Neural progenitor cell (in vitro differentiated cells): ENCODE measurements at regions not wholly inside any gene's neighbourhood (a gene's known extent, or its start where the extent isn't known, plus 50 kb on each side); places are given as distances from the start of the nearest gene placed in this dataset.

Experiments used
- DNase-seq: peaks from one replicate; pipeline ENCODE4 v3.0.0-alpha.2; 2016; ENCODE audit warnings: low spot score
- H2AFZ ChIP-seq: fragments of 200-600 bp; sonication (generic); replicated peaks from 2 replicates; pipeline ENCODE4 v1.6.1; 2016; ENCODE audit warnings: antibody characterized with exemption
- H3F3A ChIP-seq: fragments of 200-600 bp; sonication (generic); 2 replicates; pipeline ENCODE4 v1.6.1; 2016; ENCODE audit warnings: antibody characterized with exemption, low read depth
- H3K27ac ChIP-seq: fragments of 200-600 bp; sonication (generic); 2 replicates; pipeline ENCODE4 v1.5.1; 2016; ENCODE audit warnings: mild to moderate bottlenecking
- H3K27me3 ChIP-seq: fragments of 200-600 bp; sonication (generic); 2 replicates; pipeline ENCODE4 v1.6.1; 2016; ENCODE audit warnings: mild to moderate bottlenecking, moderate library complexity
- H3K36me3 ChIP-seq: fragments of 200-600 bp; sonication (generic); 2 replicates; pipeline ENCODE4 v1.5.1; 2016
- H3K4me1 ChIP-seq: fragments of 200-600 bp; sonication (generic); 2 replicates; pipeline ENCODE4 v1.6.1; 2016; ENCODE audit warnings: mixed run types
- H3K4me2 ChIP-seq: fragments of 200-600 bp; sonication (generic); 2 replicates; pipeline ENCODE4 v1.6.1; 2016
- H3K4me3 ChIP-seq: fragments of 200-600 bp; sonication (generic); 2 replicates; pipeline ENCODE4 v1.5.1; 2016
- H3K79me2 ChIP-seq: fragments of 200-600 bp; sonication (generic); 2 replicates; pipeline ENCODE4 v1.6.1; 2016; ENCODE audit warnings: low read depth
- H3K9ac ChIP-seq: fragments of 200-600 bp; sonication (generic); 2 replicates; pipeline ENCODE4 v1.6.1; 2016
- H3K9me3 ChIP-seq: fragments of 200-600 bp; sonication (generic); 2 replicates; pipeline ENCODE4 v1.5.1; 2016; ENCODE audit warnings: low read depth
- H4K20me1 ChIP-seq: fragments of 200-600 bp; sonication (generic); 2 replicates; pipeline ENCODE4 v1.6.1; 2016; ENCODE audit warnings: low read depth
- H3K27ac Mint-ChIP-seq: 3 replicates; pipeline ENCODE4 v1.8.0; 2021; ENCODE audit warnings: mixed read lengths
- H3K27me3 Mint-ChIP-seq: 2 replicates; pipeline ENCODE4 v1.8.0; 2022; ENCODE audit warnings: low read depth, mild to moderate bottlenecking, inconsistent platforms, moderate library complexity, mixed read lengths; ENCODE audit not compliant: insufficient read depth
- H3K36me3 Mint-ChIP-seq: 3 replicates; pipeline ENCODE4 v1.8.0; 2021; ENCODE audit warnings: mixed read lengths
- H3K4me1 Mint-ChIP-seq: 3 replicates; pipeline ENCODE4 v1.8.0; 2021; ENCODE audit warnings: mixed read lengths
- H3K4me3 Mint-ChIP-seq: 3 replicates; pipeline ENCODE4 v1.8.0; 2021; ENCODE audit warnings: mild to moderate bottlenecking, moderate library complexity, mixed read lengths
- H3K9me3 Mint-ChIP-seq: 3 replicates; pipeline ENCODE4 v1.8.0; 2020; ENCODE audit warnings: mixed read lengths
- EZH2 ChIP-seq: fragments of 200-600 bp; sonication (generic); IDR thresholded peaks from 2 replicates; pipeline ENCODE4 v1.6.1; 2017; ENCODE audit warnings: antibody characterized with exemption, mild to moderate bottlenecking, moderate library complexity
- EZH2phosphoT487 ChIP-seq: fragments of 200-600 bp; sonication (generic); IDR thresholded peaks from 2 replicates; pipeline ENCODE4 v1.6.1; 2017; ENCODE audit warnings: antibody characterized with exemption
- TF ChIP-seq, protein P1 (sequence below): fragments of 200-600 bp; sonication (generic); IDR thresholded peaks from 2 replicates; pipeline ENCODE4 v1.5.1; 2017; ENCODE audit warnings: antibody characterized with exemption, mild to moderate bottlenecking

DNA sequence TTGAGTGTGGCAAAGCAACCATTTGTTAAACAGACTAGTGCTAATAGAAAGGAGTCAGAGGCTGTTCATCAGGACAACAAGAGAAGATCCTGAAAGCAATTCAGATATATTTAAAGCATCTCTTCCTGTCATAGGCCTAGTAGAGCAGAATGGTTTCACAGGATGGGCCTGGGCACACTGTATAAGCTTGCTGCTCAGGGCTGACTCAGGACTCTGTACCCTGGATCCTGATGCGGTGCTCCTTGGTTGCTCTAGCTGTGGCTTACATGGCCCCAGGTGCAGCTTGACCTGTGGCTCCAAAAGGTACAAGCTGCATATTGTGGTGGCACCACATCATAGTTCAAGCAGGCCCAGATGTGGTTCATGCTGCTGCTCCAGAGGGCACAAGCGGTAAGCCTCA, 313.4 kb downstream of the ETNK1 start:
- H3K4me2 ChIP-seq, result no peak overlapping the region
- no peak overlapping the region for H3K27ac Mint-ChIP-seq
- no peak overlapping the region for H3K4me3 ChIP-seq
- TF ChIP-seq EZH2, result no peak
- TF ChIP-seq EZH2phosphoT487, result no peak
- TF ChIP-seq, protein P1, sequence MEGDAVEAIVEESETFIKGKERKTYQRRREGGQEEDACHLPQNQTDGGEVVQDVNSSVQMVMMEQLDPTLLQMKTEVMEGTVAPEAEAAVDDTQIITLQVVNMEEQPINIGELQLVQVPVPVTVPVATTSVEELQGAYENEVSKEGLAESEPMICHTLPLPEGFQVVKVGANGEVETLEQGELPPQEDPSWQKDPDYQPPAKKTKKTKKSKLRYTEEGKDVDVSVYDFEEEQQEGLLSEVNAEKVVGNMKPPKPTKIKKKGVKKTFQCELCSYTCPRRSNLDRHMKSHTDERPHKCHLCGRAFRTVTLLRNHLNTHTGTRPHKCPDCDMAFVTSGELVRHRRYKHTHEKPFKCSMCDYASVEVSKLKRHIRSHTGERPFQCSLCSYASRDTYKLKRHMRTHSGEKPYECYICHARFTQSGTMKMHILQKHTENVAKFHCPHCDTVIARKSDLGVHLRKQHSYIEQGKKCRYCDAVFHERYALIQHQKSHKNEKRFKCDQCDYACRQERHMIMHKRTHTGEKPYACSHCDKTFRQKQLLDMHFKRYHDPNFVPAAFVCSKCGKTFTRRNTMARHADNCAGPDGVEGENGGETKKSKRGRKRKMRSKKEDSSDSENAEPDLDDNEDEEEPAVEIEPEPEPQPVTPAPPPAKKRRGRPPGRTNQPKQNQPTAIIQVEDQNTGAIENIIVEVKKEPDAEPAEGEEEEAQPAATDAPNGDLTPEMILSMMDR, result no peak
- no peaks in the 10 kb centered on the region for H3K36me3 Mint-ChIP-seq
- H3K27me3 ChIP-seq, result no peaks in the 10 kb centered on the region
- no peak overlapping the region for H3K27ac ChIP-seq
- no peaks in the 10 kb centered on the region for H3F3A ChIP-seq
- H3K4me1 Mint-ChIP-seq, result peaks cover 4% of the 10 kb centered on the region
- H3K27me3 Mint-ChIP-seq, result peaks cover 2% of the 10 kb centered on the region
- no peak overlapping the region for H2AFZ ChIP-seq
- H3K9me3 Mint-ChIP-seq, result peaks cover 6% of the 10 kb centered on the region
- no peaks in the 10 kb centered on the region for H3K36me3 ChIP-seq
- no peaks in the 10 kb centered on the region for H3K4me1 ChIP-seq
- H3K9me3 ChIP-seq, result no peaks in the 10 kb centered on the region
- no peaks in the 10 kb centered on the region for H3K79me2 ChIP-seq
- H3K4me3 Mint-ChIP-seq, result no peak overlapping the region
- H4K20me1 ChIP-seq, result no peaks in the 10 kb centered on the region
- DNase-seq, result no peak
- H3K9ac ChIP-seq, result no peak overlapping the region

DNA sequence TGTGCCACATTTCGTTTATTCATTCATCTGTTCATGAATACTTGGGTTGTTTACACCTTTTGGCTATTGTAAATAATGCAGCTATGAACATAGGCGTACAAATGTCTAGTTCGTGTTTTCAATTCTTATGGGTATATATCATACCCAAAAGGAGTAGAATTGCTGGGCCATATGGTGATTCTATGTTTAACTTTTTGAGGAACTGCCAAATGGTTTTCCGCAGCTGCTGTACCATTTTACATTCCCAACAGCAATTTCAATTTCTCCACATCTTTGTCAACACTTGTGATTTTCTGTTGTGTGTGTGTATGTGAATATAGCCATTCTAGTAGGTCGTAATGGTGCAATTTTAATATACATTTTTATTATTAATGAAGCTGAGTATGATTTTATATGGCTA, 326.2 kb downstream of the ETNK1 start:
- no peak for TF ChIP-seq EZH2
- TF ChIP-seq, protein P1, result no peak
- no peak for TF ChIP-seq EZH2phosphoT487
- Mint-ChIP-seq H3K4me1 (no peaks in the 10 kb centered on the region), H3K36me3 (no peaks in the 10 kb centered on the region), H3K27me3 (no peaks in the 10 kb centered on the region), H3K4me3 (no peak overlapping the region), H3K27ac (no peak overlapping the region), H3K9me3 (no peaks in the 10 kb centered on the region)
- Histone ChIP-seq H3F3A (no peaks in the 10 kb centered on the region), H3K9ac (no peak overlapping the region), H3K9me3 (no peaks in the 10 kb centered on the region), H3K36me3 (no peaks in the 10 kb centered on the region), H3K27ac (no peak overlapping the region), H2AFZ (no peak overlapping the region), H3K4me3 (no peak overlapping the region), H3K4me1 (no peaks in the 10 kb centered on the region), H4K20me1 (no peaks in the 10 kb centered on the region), H3K79me2 (no peaks in the 10 kb centered on the region), H3K4me2 (no peak overlapping the region), H3K27me3 (no peaks in the 10 kb centered on the region)
- no peak for DNase-seq

DNA sequence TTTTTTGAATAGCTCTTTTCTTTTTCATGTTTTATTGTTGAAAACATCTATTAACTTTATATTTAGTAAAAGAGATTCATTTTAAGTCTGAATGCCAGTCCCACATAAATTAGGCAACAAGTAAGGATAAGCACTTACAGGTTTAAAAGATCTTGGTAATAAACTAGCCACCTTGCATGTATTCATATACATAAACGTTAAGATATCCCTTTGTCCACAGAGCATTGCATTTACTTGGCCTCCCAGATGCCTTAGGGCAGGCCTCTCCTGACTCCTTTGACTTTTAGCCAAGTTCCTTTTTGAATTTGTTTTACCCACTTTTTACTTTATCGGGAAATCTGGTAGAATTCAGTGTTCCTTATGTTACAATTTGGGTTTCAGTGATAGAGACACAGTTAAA, 331.7 kb downstream of the ETNK1 start:
- H3K27me3 Mint-ChIP-seq, result no peaks in the 10 kb centered on the region
- H3K4me2 ChIP-seq, result no peak overlapping the region
- no peak overlapping the region for H3K27ac Mint-ChIP-seq
- H3K27ac ChIP-seq, result no peak overlapping the region
- TF ChIP-seq EZH2phosphoT487 (no peak), EZH2 (no peak)
- TF ChIP-seq, protein P1, result no peak
- no peaks in the 10 kb centered on the region for H3K4me1 Mint-ChIP-seq
- no peaks in the 10 kb centered on the region for H3K36me3 ChIP-seq
- H3K4me3 ChIP-seq, result no peak overlapping the region
- H3K9me3 ChIP-seq, result no peaks in the 10 kb centered on the region
- no peaks in the 10 kb centered on the region for H3K9me3 Mint-ChIP-seq
- no peaks in the 10 kb centered on the region for H3F3A ChIP-seq
- H3K27me3 ChIP-seq, result no peaks in the 10 kb centered on the region
- no peaks in the 10 kb centered on the region for H3K36me3 Mint-ChIP-seq
- no peak overlapping the region for H3K9ac ChIP-seq
- no peak for DNase-seq
- no peaks in the 10 kb centered on the region for H3K4me1 ChIP-seq
- no peak overlapping the region for H3K4me3 Mint-ChIP-seq
- peak overlapping the region; percentile 28 for H2AFZ ChIP-seq
- no peaks in the 10 kb centered on the region for H3K79me2 ChIP-seq
- H4K20me1 ChIP-seq, result no peaks in the 10 kb centered on the region
